Pancreas (tissue), 10 donors: ENCODE measurements at regions not wholly inside any gene's neighbourhood (a gene's known extent, or its start where the extent isn't known, plus 50 kb on each side); places are given as distances from the start of the nearest gene placed in this dataset.
A peak's percentile ranks its signal among the peaks of the same experiment; 100 is the strongest.

ENCODE experiments used
- ATAC-seq, 4 donors: fragments of 200-7000 bp; cut with Tn5 transposase; one replicate each; pipeline versions ENCODE4 v1.8.0 to v1.9.1; 2020; ENCODE audit warnings: mild to moderate bottlenecking in 4 of 4, moderate library complexity in 4 of 4
- DNase-seq, 6 donors: peaks; one replicate each; pipeline ENCODE4 v3.0.0-alpha.2; 2020
- FAIRE-seq: peaks from 2 replicates; lab custom pipeline; 2012; peaks lifted over from hg19 to GRCh38; lab: Jason Lieb, UNC
- H3K27ac ChIP-seq, 4 donors: fragments of 200-600 bp; sonication (generic); 1 replicate in 3 of 4; 2 replicates in 1 of 4; pipeline versions ENCODE4 v1.5.0 to v1.8.0; 2020
- H3K27me3 ChIP-seq, 4 donors: fragments of 200-600 bp; one replicate each; pipeline ENCODE4 v1.8.0; 2021
- H3K36me3 ChIP-seq, 3 donors: fragments of 200-600 bp; sonication (generic) in 1 of 3; one replicate each; pipeline versions ENCODE4 v1.5.0 to v1.8.0; 2020 to 2021
- H3K4me1 ChIP-seq, 3 donors: fragments of 200-600 bp; one replicate each; pipeline ENCODE4 v1.8.0; 2021
- H3K4me3 ChIP-seq, 4 donors: fragments of 200-600 bp; sonication (generic) in 2 of 4; one replicate each; pipeline versions ENCODE4 v1.5.0 to v1.8.0; 2020 to 2021
- H3K9me3 ChIP-seq, 4 donors: fragments of 200-600 bp; one replicate each; pipeline ENCODE4 v1.8.0; 2021
- WGBS, 2 donors: extraction: QIAGEN DNeasy Blood & Tissue Kit; methylation state at CpG; one replicate each; pipeline ENCODE4 v1.1.7; 2013; 5-methylcytosine and 5-hydroxymethylcytosine counted together
- intact Hi-C, 3 donors: fragments of 100-400 bp; cut with DNase I; formaldehyde crosslinking; loops; one replicate each; pipeline versions ENCODE4 v1.11.1 to v1.14.2; 2022
- TF ChIP-seq, protein P1 (sequence below), 4 donors: fragments of 200-600 bp; sonication (generic) in 3 of 4; IDR thresholded peaks; one replicate each; pipeline versions ENCODE4 v1.5.0 to v1.8.0; 2021; ENCODE audit warnings: antibody characterized with exemption in 4 of 4
- donor health status: healthy with polysubstance abuse.
- donor health status: DM: no; HTN: no; CAD: no; lungs with moderate emphysema.
- donor health status: DM: no; HTN: no; CAD: no.
- donor health status: control.
- donor health status: control.
- donor health status: Bipolar disorder and iron deficiency.
- donor health status: DM: yes; HTN: yes; CAD: no.
- donor health status: DM: no; HTN: no; CAD: no.
- donor health status: DM: no; HTN: no; CAD: no.
- donor health status: DM: yes; HTN: yes; CAD: no.

DNA sequence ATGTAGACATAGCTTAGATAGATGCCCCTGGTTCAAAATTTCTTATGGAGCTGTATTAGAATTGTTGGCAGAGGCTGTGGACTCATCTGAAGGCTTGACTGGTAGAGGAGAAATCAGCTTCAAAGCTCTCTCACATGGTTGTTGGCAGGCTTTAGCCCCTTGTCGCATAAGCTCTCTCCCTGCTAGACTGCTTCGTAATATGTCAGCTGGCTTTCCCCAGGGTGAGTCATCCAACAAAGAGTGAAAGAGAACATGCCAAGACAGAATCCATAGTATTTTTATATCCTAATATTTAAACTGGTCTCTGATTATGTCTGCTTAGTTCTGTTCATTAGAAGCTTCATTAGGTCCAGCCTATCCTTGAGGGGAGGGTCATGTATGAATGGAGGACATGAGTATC is 427.4 kb upstream of the NAALADL2 start:
- Histone ChIP-seq H3K27me3 (no peaks in the 10 kb centered on the region), H3K27ac (no peak overlapping the region), H3K9me3 (no peaks in the 10 kb centered on the region), H3K36me3 (no peaks in the 10 kb centered on the region), H3K4me3 (no peak overlapping the region), H3K4me1 (no peaks in the 10 kb centered on the region)
- intact Hi-C loops: no loop called here
- no peak for FAIRE-seq
- TF ChIP-seq, protein P1, sequence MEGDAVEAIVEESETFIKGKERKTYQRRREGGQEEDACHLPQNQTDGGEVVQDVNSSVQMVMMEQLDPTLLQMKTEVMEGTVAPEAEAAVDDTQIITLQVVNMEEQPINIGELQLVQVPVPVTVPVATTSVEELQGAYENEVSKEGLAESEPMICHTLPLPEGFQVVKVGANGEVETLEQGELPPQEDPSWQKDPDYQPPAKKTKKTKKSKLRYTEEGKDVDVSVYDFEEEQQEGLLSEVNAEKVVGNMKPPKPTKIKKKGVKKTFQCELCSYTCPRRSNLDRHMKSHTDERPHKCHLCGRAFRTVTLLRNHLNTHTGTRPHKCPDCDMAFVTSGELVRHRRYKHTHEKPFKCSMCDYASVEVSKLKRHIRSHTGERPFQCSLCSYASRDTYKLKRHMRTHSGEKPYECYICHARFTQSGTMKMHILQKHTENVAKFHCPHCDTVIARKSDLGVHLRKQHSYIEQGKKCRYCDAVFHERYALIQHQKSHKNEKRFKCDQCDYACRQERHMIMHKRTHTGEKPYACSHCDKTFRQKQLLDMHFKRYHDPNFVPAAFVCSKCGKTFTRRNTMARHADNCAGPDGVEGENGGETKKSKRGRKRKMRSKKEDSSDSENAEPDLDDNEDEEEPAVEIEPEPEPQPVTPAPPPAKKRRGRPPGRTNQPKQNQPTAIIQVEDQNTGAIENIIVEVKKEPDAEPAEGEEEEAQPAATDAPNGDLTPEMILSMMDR (IDR thresholded peaks at IDR 0.05): no peak
- WGBS, 2 donors: 88 to 95% methylated on average over 2 of the region's 2 CpGs
- no peak for ATAC-seq
- no peak for DNase-seq

DNA sequence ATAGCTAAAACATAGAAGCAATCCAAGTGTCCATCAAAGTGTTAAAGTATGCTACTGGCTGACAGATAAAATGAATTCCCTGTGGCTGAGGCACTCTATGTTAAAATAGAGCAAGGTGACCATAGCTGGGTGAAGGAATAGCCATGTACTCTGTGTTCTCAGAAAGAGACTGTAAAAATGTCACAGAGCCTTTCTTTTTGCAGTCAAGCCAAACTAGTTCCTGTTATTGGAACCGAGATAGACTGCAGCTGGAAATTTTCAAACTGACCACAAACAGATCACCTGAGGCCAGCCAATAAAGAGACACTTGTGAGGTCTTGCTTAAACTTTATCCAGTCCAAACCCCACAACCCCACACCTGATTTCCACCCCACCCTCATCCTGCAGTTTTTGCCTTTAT is 422.8 kb upstream of the NAALADL2 start:
- H3K4me1 ChIP-seq: peaks cover 0 to 4% (median 0%) of the 10 kb centered on the region in 3 donors
- DNase-seq: no peak
- ATAC-seq: no peak
- H3K9me3 ChIP-seq: no peaks in the 10 kb centered on the region
- intact Hi-C loops: no loop called here
- TF ChIP-seq, protein P1 (IDR thresholded peaks at IDR 0.05): no peak
- H3K36me3 ChIP-seq: no peaks in the 10 kb centered on the region
- peak overlapping the region in 1 of 4 donors; percentile 24 for H3K27ac ChIP-seq
- peak; percentile 54 for FAIRE-seq
- H3K4me3 ChIP-seq: no peak overlapping the region
- H3K27me3 ChIP-seq: no peaks in the 10 kb centered on the region
- 2 to 6% methylated on average over 1 of the region's 1 CpG for WGBS, 2 donors

DNA sequence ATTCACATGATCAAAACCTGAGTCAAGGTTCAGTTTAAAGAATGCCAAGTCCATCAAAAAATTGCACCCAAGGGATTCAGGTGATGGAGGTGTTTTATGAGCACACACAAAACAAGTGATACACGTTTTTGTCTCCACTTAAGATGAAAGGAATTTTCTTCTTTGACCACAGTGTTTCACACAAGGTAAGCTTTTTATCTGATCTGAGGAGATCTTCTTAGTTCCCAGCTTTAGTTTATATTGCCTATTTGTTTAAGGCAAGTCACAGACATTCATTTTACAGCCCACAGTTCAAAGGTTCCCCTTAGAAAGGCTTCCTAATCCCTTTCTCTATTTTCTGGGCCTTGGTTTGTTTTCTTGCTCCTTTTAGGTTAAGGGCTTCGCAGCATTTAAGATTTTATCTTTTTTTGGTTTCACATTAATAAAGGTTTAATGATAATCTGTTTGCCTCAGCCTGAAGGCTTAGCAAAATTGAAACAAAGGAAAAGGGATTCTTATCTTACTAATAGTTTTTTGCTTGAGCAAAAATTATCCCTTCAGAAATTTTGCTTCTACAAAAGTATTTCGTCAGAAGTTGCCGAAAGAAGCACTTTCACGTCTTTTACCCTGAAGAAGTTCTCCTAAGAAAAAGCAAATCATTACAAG is 420.5 kb upstream of the NAALADL2 start:
- peak; percentile 39 for FAIRE-seq
- Histone ChIP-seq H3K36me3 (no peaks in the 10 kb centered on the region), H3K27me3 (no peaks in the 10 kb centered on the region), H3K4me3 (no peak overlapping the region), H3K4me1 (peaks cover 0 to 4% (median 0%) of the 10 kb centered on the region in 3 donors), H3K9me3 (no peaks in the 10 kb centered on the region), H3K27ac (peak overlapping the region in 1 of 4 donors; percentile 98)
- DNase-seq: no peak
- WGBS, 2 donors: 76 to 78% methylated on average over 5 of the region's 5 CpGs
- TF ChIP-seq, protein P1 (IDR thresholded peaks at IDR 0.05): no peak
- no peak for ATAC-seq
- intact Hi-C loops: no loop called here

DNA sequence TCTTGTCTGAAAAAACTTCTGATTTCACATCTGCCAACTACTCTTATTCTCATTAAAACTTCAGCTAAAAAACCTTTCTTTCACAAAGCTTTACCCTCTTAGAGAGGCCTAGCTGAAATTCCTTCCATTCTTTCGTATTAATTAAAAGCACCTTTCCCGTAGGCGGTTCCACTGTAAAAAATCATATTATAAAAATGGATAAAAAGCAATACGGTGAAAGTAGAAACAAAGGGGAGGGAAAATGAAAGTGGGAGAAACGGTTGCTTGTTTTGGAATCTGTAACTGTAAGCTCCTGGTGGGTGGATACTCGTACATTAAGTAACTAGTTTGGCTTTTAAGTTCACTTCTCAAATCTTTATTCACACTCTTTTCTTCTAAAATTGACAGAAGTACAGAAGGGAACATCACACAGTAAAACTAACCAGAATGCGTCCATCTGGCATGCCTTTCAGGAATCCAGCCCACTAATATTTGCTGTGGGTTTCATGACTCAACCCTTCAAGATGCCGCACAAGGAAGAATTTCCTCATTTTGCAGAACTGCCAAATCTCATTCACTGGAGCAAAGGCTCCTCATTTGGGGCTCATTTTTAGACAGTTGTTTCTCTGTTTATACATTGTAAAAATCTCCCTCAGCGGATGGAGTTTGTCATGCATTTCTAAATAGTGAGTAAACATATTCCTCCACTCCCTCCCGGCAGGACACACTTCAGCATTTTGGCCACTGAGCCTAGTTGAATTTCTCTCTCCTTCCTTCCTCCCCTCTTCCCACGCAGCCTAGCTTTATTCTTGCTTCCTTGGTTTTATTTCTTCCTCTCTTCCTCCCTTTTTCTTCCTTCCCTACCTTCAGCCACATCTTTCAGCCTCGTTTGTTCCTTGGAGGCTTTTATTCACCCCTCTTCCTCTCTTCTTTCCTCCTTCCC is 419.5 kb upstream of the NAALADL2 start:
- FAIRE-seq (peak; percentile 57), ATAC-seq (peak in 1 of 4 donors; percentile 43)

More for the DNA sequence above, 419.5 kb upstream of the NAALADL2 start:
- peak overlapping the region; percentile 92 to 98 (median 94) for H3K27ac ChIP-seq
- peak in 3 of 6 donors; percentile 3 to 17 (median 14) for DNase-seq
- TF ChIP-seq, protein P1 (IDR thresholded peaks at IDR 0.05): no peak
- H3K9me3 ChIP-seq: no peaks in the 10 kb centered on the region
- peak overlapping the region in 3 of 4 donors; percentile 55 to 63 (median 59) for H3K4me3 ChIP-seq
- peaks cover 0 to 4% (median 0%) of the 10 kb centered on the region in 3 donors for H3K4me1 ChIP-seq
- intact Hi-C loops: no loop called here
- WGBS, 2 donors: 51 to 56% methylated on average over 12 of the region's 12 CpGs
- H3K36me3 ChIP-seq: no peaks in the 10 kb centered on the region
- H3K27me3 ChIP-seq: no peaks in the 10 kb centered on the region
